PFSK-1 (cell line): ENCODE measurements at regions not wholly inside any gene's neighbourhood (a gene's known extent, or its start where the extent isn't known, plus 50 kb on each side); places are given as distances from the start of the nearest gene placed in this dataset.

Source experiments
- FOXP2 ChIP-seq: optimal IDR thresholded peaks from 2 replicates; pipeline ENCODE3; 2011; ENCODE audit warnings: borderline replicate concordance, control low read depth, inconsistent platforms; ENCODE audit not compliant: insufficient read depth; ENCODE audit errors: extremely low read length, extremely low read depth
- POLR2AphosphoS5 ChIP-seq: IDR thresholded peaks from 2 replicates; pipeline ENCODE4 v1.6.1; 2012; ENCODE audit warnings: low read depth, mild to moderate bottlenecking, control low read depth, low read length, moderate library complexity
- SIN3A ChIP-seq: IDR thresholded peaks from 2 replicates; pipeline ENCODE4 v1.6.1; 2012; ENCODE audit warnings: mild to moderate bottlenecking, low read length, moderate library complexity, borderline replicate concordance; ENCODE audit not compliant: insufficient read depth
- TAF1 ChIP-seq: IDR thresholded peaks from 2 replicates; pipeline ENCODE4 v1.6.1; 2012; ENCODE audit warnings: low read length, control low read depth, borderline replicate concordance; ENCODE audit not compliant: insufficient read depth
- TF ChIP-seq, protein P1 (sequence below), 2 experiments: IDR thresholded peaks; 2 replicates each; pipeline versions ENCODE4 v1.6.1 to v1.8.0; 2011 to 2012; ENCODE audit warnings: low read depth in 2 of 2, low read length in 2 of 2, control low read depth in 1 of 2, inconsistent platforms in 1 of 2, mild to moderate bottlenecking in 1 of 2, moderate library complexity in 1 of 2; ENCODE audit not compliant: insufficient read depth in 1 of 2

- no peak for TF ChIP-seq FOXP2
- TF ChIP-seq SIN3A = no peak
- TF ChIP-seq TAF1 = no peak
- TF ChIP-seq POLR2AphosphoS5 = no peak
- TF ChIP-seq, protein P1, sequence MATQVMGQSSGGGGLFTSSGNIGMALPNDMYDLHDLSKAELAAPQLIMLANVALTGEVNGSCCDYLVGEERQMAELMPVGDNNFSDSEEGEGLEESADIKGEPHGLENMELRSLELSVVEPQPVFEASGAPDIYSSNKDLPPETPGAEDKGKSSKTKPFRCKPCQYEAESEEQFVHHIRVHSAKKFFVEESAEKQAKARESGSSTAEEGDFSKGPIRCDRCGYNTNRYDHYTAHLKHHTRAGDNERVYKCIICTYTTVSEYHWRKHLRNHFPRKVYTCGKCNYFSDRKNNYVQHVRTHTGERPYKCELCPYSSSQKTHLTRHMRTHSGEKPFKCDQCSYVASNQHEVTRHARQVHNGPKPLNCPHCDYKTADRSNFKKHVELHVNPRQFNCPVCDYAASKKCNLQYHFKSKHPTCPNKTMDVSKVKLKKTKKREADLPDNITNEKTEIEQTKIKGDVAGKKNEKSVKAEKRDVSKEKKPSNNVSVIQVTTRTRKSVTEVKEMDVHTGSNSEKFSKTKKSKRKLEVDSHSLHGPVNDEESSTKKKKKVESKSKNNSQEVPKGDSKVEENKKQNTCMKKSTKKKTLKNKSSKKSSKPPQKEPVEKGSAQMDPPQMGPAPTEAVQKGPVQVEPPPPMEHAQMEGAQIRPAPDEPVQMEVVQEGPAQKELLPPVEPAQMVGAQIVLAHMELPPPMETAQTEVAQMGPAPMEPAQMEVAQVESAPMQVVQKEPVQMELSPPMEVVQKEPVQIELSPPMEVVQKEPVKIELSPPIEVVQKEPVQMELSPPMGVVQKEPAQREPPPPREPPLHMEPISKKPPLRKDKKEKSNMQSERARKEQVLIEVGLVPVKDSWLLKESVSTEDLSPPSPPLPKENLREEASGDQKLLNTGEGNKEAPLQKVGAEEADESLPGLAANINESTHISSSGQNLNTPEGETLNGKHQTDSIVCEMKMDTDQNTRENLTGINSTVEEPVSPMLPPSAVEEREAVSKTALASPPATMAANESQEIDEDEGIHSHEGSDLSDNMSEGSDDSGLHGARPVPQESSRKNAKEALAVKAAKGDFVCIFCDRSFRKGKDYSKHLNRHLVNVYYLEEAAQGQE (IDR thresholded peaks at IDR 0.05; ENCODE audit: insufficient read depth in 1 of 2, low read depth in 2 of 2, low read length in 2 of 2) = no peak
Observed at GRCh38 chr5:30581198-30581935, 612.1 kb upstream of the CDH6 start.

DNA sequence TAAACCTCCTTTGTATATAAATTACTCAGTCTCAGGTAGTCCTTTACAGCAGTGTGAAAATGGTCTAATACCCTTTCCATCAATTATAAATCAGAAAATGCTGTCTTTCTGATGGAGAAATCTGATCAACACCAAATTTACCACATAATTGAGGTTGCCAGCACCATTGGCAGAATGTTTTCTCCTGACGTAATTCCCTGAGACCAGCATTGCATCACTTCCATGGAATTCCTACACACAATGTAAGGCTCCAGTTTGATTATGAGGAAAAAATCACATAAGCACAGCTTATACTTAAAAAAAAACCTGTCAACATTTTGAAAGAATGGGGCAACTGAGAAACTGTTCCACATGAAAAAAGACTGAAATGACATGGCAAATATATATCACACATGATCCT lies 618.7 kb upstream of the CDH6 start:
- TF ChIP-seq, protein P1 (IDR thresholded peaks at IDR 0.05; ENCODE audit: insufficient read depth in 1 of 2, low read depth in 2 of 2, low read length in 2 of 2) = no peak
- TF ChIP-seq POLR2AphosphoS5 = no peak
- no peak for TF ChIP-seq TAF1
- no peak for TF ChIP-seq FOXP2
- no peak for TF ChIP-seq SIN3A

GRCh38 chr5:30572279-30572678 lies 621.2 kb upstream of the CDH6 start:
- TF ChIP-seq SIN3A (no peak), TAF1 (no peak), POLR2AphosphoS5 (no peak), FOXP2 (no peak)
- TF ChIP-seq, protein P1 (IDR thresholded peaks at IDR 0.05; ENCODE audit: insufficient read depth in 1 of 2, low read depth in 2 of 2, low read length in 2 of 2) = no peak

GRCh38 chr5:30561771-30562170 lies 631.7 kb upstream of the CDH6 start:
- TF ChIP-seq TAF1 (no peak), POLR2AphosphoS5 (no peak), FOXP2 (no peak), SIN3A (no peak)
- TF ChIP-seq, protein P1 (IDR thresholded peaks at IDR 0.05; ENCODE audit: insufficient read depth in 1 of 2, low read depth in 2 of 2, low read length in 2 of 2) = no peak

DNA sequence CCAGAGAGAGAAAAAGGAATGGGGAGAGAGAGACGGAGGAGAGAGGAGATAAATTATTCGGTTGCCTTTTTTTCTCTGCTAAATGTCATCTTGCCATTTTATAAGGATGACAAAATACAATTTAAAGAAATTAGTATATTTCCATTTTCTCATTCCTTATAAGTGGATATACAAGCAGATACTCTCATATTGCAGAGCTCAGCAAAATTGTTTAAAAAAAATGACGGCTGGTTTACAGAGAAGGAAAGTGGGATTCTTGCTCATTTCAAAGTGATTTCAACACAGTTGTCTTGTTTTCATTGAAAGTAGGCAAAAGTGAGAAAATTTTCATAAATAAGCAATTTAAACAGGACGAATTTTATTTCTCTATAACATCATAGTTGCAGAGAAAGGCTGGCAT lies 641.9 kb upstream of the CDH6 start:
- TF ChIP-seq POLR2AphosphoS5 (no peak), TAF1 (no peak), FOXP2 (no peak), SIN3A (no peak)
- TF ChIP-seq, protein P1 (IDR thresholded peaks at IDR 0.05; ENCODE audit: insufficient read depth in 1 of 2, low read depth in 2 of 2, low read length in 2 of 2) = no peak
